HFF-Myc (cell line): ENCODE measurements at regions not wholly inside any gene's neighbourhood (a gene's known extent, or its start where the extent isn't known, plus 50 kb on each side); places are given as distances from the start of the nearest gene placed in this dataset.

Source experiments
- DNase-seq: peaks from one replicate; pipeline ENCODE4 v3.0.0-alpha.2; 2011; ENCODE audit warnings: low read depth; ENCODE audit errors: extremely low read depth
- H3K4me3 ChIP-seq: replicated peaks from 2 replicates; pipeline ENCODE4 v1.5.1; 2011; ENCODE audit warnings: low read depth, mild to moderate bottlenecking, control low read depth, low read length
- CTCF ChIP-seq: IDR thresholded peaks from 2 replicates; pipeline ENCODE4 v1.5.1; 2012; ENCODE audit warnings: mild to moderate bottlenecking, low read depth, low read length, control low read depth; ENCODE audit errors: missing control alignments

- no peak for DNase-seq
- TF ChIP-seq CTCF, result no peak
Observed at GRCh38 chr18:40566510-40566844, 1388.6 kb upstream of the PIK3C3 start.

GRCh38 chr18:40565805-40566509 lies 1389.1 kb upstream of the PIK3C3 start:
- H3K4me3 ChIP-seq, result no peak overlapping the region
- no peak for TF ChIP-seq CTCF
- DNase-seq, result no peak

More at GRCh38 chr18:40566510-40566844, 1388.6 kb upstream of the PIK3C3 start:
- no peak overlapping the region for H3K4me3 ChIP-seq

- no peak for DNase-seq
- TF ChIP-seq CTCF, result no peak
Observed at GRCh38 chr18:40559556-40559955, 1395.5 kb upstream of the PIK3C3 start.

GRCh38 chr18:40558706-40559392 lies 1396.2 kb upstream of the PIK3C3 start:
- no peak for DNase-seq
- no peak for TF ChIP-seq CTCF
- no peak overlapping the region for H3K4me3 ChIP-seq

More at GRCh38 chr18:40559556-40559955, 1395.5 kb upstream of the PIK3C3 start:
- no peak overlapping the region for H3K4me3 ChIP-seq

- H3K4me3 ChIP-seq, result no peak overlapping the region
- DNase-seq, result no peak
- TF ChIP-seq CTCF, result no peak
Observed at GRCh38 chr18:40555914-40556313, 1399.1 kb upstream of the PIK3C3 start.

GRCh38 chr18:40553029-40553428 lies 1402.0 kb upstream of the PIK3C3 start:
- TF ChIP-seq CTCF, result no peak
- DNase-seq, result no peak
- no peak overlapping the region for H3K4me3 ChIP-seq

GRCh38 chr18:40546875-40547274 lies 1408.2 kb upstream of the PIK3C3 start:
- no peak for DNase-seq
- no peak for TF ChIP-seq CTCF
- H3K4me3 ChIP-seq, result no peak overlapping the region
